SK-N-SH treated with all-trans-retinoic acid at 6 μM for 48 hours (cell line): ENCODE measurements at regions not wholly inside any gene's neighbourhood (a gene's known extent, or its start where the extent isn't known, plus 50 kb on each side); places are given as distances from the start of the nearest gene placed in this dataset.

ENCODE experiments used
- ATAC-seq: fragments of 200-7000 bp; cut with Tn5 transposase; 3 replicates; pipeline ENCODE4 v1.9.1; 2020; ENCODE audit warnings: mild to moderate bottlenecking, moderate library complexity
- ARNTL ChIP-seq: fragments of 450-650 bp; formaldehyde crosslinking; IDR thresholded peaks from 2 replicates; pipeline ENCODE4 v1.5.0; 2020; ENCODE audit warnings: low read depth, mild to moderate bottlenecking, moderate library complexity, borderline replicate concordance
- BACH2 ChIP-seq: fragments of 250-450 bp; sonication (Bioruptor Pico); IDR thresholded peaks from 2 replicates; pipeline ENCODE4 v1.9.0; 2021; ENCODE audit warnings: mild to moderate bottlenecking, borderline replicate concordance
- CREB5 ChIP-seq: fragments of 250-450 bp; sonication (Bioruptor Pico); IDR thresholded peaks from 2 replicates; pipeline ENCODE4 v1.5.1; 2020; ENCODE audit warnings: low read depth, mild to moderate bottlenecking, moderate library complexity
- ESRRG ChIP-seq: fragments of 250-450 bp; sonication (Bioruptor Pico); IDR thresholded peaks from 2 replicates; pipeline ENCODE4 v1.6.1; 2021; ENCODE audit warnings: mild to moderate bottlenecking
- GLIS3 ChIP-seq: fragments of 250-450 bp; sonication (Bioruptor Pico); IDR thresholded peaks from 2 replicates; pipeline ENCODE4 v1.5.0; 2020; ENCODE audit warnings: mild to moderate bottlenecking, moderate library complexity
- OSR1 ChIP-seq: fragments of 250-450 bp; sonication (Bioruptor Pico); IDR thresholded peaks from 2 replicates; pipeline ENCODE4 v1.8.0; 2022; ENCODE audit warnings: moderate library complexity, mild to moderate bottlenecking, inconsistent platforms
- PATZ1 ChIP-seq: fragments of 250-450 bp; sonication (Bioruptor Pico); IDR thresholded peaks from 2 replicates; pipeline ENCODE4 v1.8.0; 2020; ENCODE audit warnings: mild to moderate bottlenecking, moderate library complexity, borderline replicate concordance
- PPARA ChIP-seq: fragments of 250-450 bp; sonication (Bioruptor Pico); IDR thresholded peaks from 2 replicates; pipeline ENCODE4 v1.5.0; 2020; ENCODE audit warnings: mild to moderate bottlenecking, borderline replicate concordance
- RARB ChIP-seq: fragments of 250-450 bp; sonication (Bioruptor Pico); IDR thresholded peaks from 2 replicates; pipeline ENCODE4 v1.8.0; 2021; ENCODE audit warnings: mild to moderate bottlenecking, moderate library complexity
- SNAI2 ChIP-seq: fragments of 250-450 bp; sonication (Bioruptor Pico); IDR thresholded peaks from 2 replicates; pipeline ENCODE4 v1.5.0; 2020; ENCODE audit warnings: mild to moderate bottlenecking, moderate library complexity
- TCF4 ChIP-seq: fragments of 250-450 bp; sonication (Bioruptor Pico); IDR thresholded peaks from 2 replicates; pipeline ENCODE4 v1.8.0; 2021; ENCODE audit warnings: mild to moderate bottlenecking, moderate library complexity, borderline replicate concordance
- TOX ChIP-seq: fragments of 250-450 bp; sonication (Bioruptor Pico); IDR thresholded peaks from 2 replicates; pipeline ENCODE4 v1.8.0; 2021; ENCODE audit warnings: mild to moderate bottlenecking, moderate library complexity, borderline replicate concordance
- TSHZ2 ChIP-seq: fragments of 250-450 bp; sonication (Bioruptor Pico); IDR thresholded peaks from 2 replicates; pipeline ENCODE4 v1.5.0; 2020; ENCODE audit warnings: mild to moderate bottlenecking, moderate library complexity
- ZC3H10 ChIP-seq: fragments of 250-450 bp; sonication (Bioruptor Pico); IDR thresholded peaks from 2 replicates; pipeline ENCODE4 v1.5.1; 2021; ENCODE audit warnings: mild to moderate bottlenecking, moderate library complexity
- ZFP3 ChIP-seq: fragments of 250-450 bp; sonication (Bioruptor Pico); IDR thresholded peaks from 2 replicates; pipeline ENCODE4 v1.5.0; 2020; ENCODE audit warnings: mild to moderate bottlenecking, moderate library complexity
- ZFP30 ChIP-seq: fragments of 450-650 bp; formaldehyde crosslinking; IDR thresholded peaks from 2 replicates; pipeline ENCODE4 v1.5.0; 2022; ENCODE audit warnings: mild to moderate bottlenecking, moderate library complexity
- ZNF565 ChIP-seq: fragments of 450-650 bp; formaldehyde crosslinking; conservative IDR thresholded peaks from 2 replicates; pipeline ENCODE4 v1.5.0; 2020; ENCODE audit warnings: low read depth, mild to moderate bottlenecking, moderate library complexity
- ZNF70 ChIP-seq: fragments of 450-650 bp; formaldehyde crosslinking; IDR thresholded peaks from 2 replicates; pipeline ENCODE4 v1.5.0; 2020; ENCODE audit warnings: mild to moderate bottlenecking, moderate library complexity
- ZNF8 ChIP-seq: fragments of 450-650 bp; formaldehyde crosslinking; IDR thresholded peaks from 2 replicates; pipeline ENCODE4 v1.5.0; 2020; ENCODE audit warnings: mild to moderate bottlenecking, moderate library complexity
- TF ChIP-seq, protein P1 (sequence below): fragments of 250-450 bp; sonication (Bioruptor Pico); IDR thresholded peaks from 2 replicates; pipeline ENCODE4 v1.8.0; 2021; ENCODE audit warnings: low read depth, mild to moderate bottlenecking, moderate library complexity, borderline replicate concordance
- TF ChIP-seq, protein P2 (sequence below): fragments of 250-450 bp; sonication (Bioruptor Pico); IDR thresholded peaks from 2 replicates; pipeline ENCODE4 v1.5.1; 2021; ENCODE audit warnings: mild to moderate bottlenecking, moderate library complexity

DNA sequence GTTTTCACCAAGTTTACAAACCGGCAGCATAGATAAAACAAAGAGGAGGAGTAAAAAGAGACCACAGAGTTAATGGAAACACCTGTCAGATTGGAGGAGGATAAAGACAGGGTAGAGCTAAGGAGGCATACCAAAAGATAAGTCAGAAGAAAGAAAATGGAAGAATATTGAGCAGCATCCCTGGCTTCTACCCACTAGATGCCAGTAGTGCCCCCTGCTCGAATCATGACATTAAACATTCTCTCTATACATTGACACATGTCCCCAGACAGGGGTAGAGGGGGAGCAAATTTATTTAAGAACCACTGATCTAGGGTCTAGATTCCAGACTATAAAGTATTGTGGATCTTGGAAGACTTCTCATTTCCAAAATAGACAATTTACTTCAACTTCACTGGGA is 159.8 kb upstream of the ETAA1 start:
- ATAC-seq = 0 out of 3 replicates have a peak, but pooled peaks have one; percentile 27
- no peak for TF ChIP-seq SNAI2
- no peak for TF ChIP-seq PATZ1
- no peak for TF ChIP-seq ZFP30
- TF ChIP-seq ARNTL (CRISPR knock-in tag) = no peak
- TF ChIP-seq, protein P1, sequence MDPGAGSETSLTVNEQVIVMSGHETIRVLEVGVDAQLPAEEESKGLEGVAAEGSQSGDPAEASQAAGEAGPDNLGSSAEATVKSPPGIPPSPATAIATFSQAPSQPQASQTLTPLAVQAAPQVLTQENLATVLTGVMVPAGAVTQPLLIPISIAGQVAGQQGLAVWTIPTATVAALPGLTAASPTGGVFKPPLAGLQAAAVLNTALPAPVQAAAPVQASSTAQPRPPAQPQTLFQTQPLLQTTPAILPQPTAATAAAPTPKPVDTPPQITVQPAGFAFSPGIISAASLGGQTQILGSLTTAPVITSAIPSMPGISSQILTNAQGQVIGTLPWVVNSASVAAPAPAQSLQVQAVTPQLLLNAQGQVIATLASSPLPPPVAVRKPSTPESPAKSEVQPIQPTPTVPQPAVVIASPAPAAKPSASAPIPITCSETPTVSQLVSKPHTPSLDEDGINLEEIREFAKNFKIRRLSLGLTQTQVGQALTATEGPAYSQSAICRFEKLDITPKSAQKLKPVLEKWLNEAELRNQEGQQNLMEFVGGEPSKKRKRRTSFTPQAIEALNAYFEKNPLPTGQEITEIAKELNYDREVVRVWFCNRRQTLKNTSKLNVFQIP (CRISPR knock-in tag) = no peak
- no peak for TF ChIP-seq TOX (CRISPR knock-in tag)
- no peak for TF ChIP-seq OSR1 (CRISPR knock-in tag)
- TF ChIP-seq CREB5 (CRISPR knock-in tag) = no peak
- TF ChIP-seq ZNF70 (CRISPR knock-in tag) = no peak
- no peak for TF ChIP-seq ZFP3 (CRISPR knock-in tag)
- no peak for TF ChIP-seq ZC3H10 (CRISPR knock-in tag)
- TF ChIP-seq BACH2 = no peak
- TF ChIP-seq TSHZ2 (CRISPR knock-in tag) = no peak
- TF ChIP-seq, protein P2, sequence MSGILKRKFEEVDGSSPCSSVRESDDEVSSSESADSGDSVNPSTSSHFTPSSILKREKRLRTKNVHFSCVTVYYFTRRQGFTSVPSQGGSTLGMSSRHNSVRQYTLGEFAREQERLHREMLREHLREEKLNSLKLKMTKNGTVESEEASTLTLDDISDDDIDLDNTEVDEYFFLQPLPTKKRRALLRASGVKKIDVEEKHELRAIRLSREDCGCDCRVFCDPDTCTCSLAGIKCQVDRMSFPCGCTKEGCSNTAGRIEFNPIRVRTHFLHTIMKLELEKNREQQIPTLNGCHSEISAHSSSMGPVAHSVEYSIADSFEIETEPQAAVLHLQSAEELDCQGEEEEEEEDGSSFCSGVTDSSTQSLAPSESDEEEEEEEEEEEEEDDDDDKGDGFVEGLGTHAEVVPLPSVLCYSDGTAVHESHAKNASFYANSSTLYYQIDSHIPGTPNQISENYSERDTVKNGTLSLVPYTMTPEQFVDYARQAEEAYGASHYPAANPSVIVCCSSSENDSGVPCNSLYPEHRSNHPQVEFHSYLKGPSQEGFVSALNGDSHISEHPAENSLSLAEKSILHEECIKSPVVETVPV (CRISPR knock-in tag) = no peak
- no peak for TF ChIP-seq ZNF565
- TF ChIP-seq RARB = no peak

DNA sequence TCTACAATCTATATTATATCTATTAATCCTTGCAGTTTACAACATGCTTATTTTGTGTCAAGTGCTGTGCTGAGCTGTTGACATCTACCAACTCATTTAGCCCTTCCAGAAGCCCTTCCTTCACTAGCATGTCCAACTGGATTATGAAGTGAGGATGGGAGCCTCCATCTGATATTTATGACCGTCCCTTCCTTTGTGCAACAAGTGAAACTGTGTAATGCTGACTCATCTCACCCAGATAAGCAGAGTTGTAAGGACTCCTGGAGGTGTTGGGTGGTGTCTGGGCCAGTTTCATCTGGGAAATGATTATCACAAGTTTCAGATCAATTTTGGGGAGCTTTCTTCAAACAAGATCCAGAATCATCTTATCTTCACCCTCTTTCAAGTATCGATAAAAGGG is 156.6 kb upstream of the ETAA1 start:
- ATAC-seq = no peak
- no peak for TF ChIP-seq ZNF8
- no peak for TF ChIP-seq PATZ1
- TF ChIP-seq, protein P1 (CRISPR knock-in tag) = no peak
- no peak for TF ChIP-seq TCF4
- no peak for TF ChIP-seq GLIS3
- TF ChIP-seq ESRRG (CRISPR knock-in tag) = no peak
- TF ChIP-seq ARNTL (CRISPR knock-in tag) = no peak
- no peak for TF ChIP-seq RARB
- no peak for TF ChIP-seq ZNF70 (CRISPR knock-in tag)
- TF ChIP-seq PPARA (CRISPR knock-in tag) = no peak
